HG03460 (cell line): ENCODE measurements at regions not wholly inside any gene's neighbourhood (a gene's known extent, or its start where the extent isn't known, plus 50 kb on each side); places are given as distances from the start of the nearest gene placed in this dataset.

ENCODE experiments used
- ATAC-seq: cut with Tn5 transposase; IDR thresholded peaks from one replicate; pipeline ENCODE4 v1.9.1; 2021; ENCODE audit not compliant: unreplicated experiment

DNA sequence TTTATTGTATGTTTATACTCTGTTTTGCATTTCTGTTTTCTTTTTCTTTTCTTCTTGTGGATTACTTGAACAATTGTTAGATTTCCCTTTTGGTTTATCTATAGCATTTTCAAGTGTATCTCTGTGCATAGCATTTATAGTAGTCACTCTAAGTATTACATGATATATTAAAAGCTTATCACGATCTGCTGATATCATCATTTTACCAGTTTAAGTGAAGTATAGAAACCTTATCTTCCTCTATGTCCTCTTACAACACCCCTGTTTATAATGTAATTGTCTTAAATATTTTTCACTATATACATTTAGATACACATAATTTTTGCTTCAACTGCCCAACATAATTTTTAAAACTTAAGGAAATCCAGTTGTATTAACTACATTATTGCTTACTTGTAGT is 513.9 kb upstream of the CELF2 start:
- ATAC-seq: no peak

DNA sequence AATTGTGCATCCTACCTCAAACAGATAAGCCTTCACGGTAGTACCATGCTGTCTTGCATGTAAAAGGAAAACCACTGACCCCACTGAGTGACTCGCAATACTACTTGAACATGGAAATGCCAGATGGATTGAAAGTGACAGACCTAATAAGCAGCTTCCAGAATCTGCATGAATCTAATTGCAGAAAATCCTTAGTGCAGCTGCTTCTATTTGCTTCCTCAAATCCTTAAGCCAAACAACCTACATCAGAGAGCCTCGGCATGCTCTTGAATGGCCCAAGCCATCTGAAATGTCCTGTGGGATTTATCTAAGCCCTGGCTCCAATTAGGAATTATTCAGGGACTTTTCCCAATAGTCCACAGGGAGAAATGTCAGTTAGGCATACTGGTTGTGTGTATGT is 509.5 kb upstream of the CELF2 start:
- no peak for ATAC-seq

DNA sequence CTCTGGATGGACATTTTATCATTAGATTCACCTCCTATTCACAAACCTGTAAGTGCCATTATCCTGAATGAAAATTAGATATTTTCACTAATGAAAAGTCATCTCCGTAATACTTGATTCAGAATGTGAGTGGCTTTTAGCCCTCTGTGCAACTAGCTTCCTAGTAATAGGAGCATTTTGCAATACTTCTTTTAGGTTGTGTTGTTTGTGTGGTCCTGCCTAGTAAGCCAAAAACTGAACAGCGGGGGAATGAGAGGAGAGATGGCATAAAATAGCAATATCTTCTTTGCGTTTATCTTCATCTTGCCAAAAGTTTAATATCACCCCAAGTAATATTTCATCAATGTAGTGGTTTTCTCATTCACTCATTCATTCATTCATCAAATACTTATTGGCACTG is 507.5 kb upstream of the CELF2 start:
- ATAC-seq: no peak

DNA sequence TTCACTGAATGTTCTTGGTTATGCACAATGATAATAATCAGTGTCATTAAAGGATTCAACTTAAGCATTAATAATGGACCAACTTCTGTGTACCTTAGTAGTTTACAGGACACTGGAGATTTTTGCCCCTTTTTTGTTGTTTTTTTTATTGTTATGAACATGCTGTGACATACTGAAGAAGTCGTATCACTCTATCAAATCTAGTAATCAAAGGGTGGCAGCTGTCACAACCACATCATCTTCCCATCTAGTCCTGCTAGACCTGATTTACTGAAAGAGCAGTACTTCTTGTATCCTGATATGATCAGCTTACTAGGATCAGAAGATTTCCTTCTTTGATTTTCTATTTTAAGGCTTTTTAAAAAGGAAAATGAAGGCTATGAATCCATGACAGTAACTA is 504.6 kb upstream of the CELF2 start:
- no peak for ATAC-seq

DNA sequence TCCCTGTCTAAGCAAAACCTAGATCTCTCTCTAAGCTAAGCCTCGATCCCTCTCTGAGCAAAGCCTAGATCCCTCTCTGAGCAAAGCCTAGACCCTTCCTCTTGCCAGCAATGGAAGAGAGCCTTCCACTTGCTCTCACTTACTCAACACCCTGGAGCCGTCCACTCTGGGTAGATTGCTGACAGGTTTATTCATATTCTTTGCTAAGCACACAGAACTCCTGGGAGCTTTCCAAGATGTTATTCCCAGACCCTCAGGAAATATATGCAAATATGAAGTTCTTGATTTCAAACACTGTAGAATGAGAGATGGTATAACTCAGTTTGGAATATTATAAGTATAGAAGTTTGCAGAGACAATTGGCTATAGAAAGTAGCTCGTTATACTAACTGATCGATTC is 503.8 kb upstream of the CELF2 start:
- ATAC-seq: no peak

DNA sequence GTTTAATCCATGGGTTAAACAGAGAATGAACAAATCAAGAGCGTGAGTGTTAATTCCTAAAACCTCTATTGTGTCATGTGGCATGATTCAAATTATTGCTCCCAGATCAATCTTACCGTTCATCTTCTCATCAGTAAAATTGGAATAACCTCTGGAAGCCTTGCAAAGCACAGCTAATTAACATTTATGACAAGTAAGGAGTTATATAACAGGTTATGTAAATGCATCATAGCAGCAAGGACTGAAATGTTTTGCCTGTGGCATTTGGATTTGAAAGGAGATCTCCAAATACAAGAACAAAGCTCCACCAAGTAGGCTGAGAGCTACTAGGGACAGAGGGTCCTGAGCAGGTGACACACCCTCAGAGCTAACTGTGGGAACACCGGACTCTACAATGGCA is 502.9 kb upstream of the CELF2 start:
- no peak for ATAC-seq

DNA sequence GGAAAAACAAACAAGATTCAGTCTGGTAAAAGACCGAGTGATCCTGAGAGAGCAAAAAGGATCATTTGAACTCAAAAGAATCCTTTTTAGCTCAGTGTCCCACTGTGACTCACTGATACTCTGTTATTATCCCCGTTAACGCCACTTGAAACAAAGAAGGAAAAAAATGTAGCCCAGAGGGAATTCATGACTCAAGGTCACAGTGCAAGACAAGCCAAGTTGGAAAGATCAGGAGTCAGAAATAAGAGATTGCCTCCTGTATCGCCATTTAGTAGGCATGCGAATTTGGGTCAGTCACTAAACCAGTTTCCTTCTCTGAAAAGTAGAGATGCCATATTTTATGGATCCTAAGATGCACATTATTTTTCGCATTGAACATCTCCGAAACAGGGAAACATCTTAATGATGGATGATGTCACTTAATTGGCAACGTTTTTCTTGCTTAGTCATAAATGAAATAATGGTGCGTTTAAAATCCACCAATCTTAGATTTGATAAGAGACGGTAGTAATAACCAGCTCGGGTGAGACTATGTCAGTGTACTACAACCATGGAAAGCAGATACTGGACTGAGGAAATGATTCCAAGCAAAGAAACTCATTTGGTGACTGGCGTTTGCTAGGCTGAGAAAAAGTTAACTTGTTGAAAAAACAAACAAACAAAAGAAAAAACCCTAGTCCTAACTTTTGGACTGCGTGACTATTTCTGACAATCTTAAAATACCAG is 502.0 kb upstream of the CELF2 start:
- no peak for ATAC-seq

DNA sequence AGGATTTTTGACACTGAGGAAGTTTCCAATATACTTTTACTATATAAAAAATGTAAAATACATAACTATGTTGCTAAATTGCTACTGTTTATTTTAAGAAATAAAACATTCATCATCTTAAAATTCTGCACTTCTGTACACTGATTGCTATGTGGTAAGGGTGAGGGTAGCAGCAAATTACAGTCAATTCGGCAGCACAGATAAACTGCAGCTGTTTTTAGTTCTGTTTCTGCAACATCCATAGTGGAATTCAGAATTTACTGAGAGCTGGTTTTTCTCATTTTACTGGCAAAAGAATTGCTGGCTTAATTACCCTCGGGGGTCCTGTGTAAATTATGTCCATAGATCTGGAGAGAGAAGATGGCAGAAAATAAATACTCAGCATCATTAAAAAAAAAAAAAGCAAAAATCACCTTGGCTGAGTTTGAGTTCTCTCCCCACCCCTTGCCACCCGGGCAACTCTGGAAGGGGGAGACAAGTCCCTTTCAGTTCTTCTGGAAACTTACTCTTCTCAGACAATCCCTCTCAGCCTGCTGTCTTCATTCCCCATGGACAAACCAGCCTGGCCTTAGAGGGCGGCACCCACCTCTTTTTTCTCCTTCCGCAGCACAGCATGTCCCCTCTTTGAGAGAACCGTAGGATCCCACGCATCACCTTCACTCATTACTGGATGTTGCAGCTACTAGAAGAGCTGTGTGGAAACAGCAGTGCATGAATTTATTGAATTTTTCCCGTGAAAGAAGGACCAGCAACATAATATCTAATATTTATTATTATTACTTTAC is 501.1 kb upstream of the CELF2 start:
- ATAC-seq: no peak

DNA sequence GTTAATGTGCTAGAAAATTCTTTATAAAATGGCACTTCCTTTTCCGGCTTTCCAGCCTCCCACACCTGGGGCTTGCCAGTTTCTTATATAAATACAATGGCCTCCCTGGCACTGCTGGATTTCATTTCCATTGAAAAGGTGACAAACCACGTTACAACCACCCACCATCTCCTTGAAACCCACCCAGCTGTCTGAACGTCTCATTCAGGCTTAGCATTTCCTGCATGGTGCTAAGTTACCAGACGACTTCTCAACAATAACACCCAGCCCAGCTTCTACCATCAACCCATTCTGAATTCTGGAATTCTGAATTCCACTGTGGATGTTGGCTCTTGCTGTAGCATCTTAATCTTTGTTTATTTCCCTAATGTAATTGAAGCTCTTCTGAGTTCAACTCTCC is 499.8 kb upstream of the CELF2 start:
- ATAC-seq: no peak

DNA sequence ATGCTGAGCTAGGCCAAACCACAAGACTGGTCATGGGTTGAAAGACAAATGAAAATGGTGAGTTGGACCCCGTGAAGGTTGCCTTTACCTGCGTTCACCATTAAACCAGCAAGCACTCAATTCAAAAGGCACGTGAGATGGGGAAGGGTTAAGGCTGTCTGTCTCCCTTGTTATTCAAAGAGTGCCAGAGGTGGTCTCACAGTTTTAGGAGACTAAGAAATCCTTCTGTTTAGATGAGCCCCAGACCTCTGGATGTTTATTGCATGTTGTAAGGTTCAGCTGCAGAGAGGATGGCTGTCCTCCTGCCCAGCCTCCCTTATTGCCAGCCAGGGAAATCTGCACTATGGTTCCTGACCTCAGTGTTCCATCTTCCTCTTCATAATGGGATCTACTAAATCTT is 498.0 kb upstream of the CELF2 start:
- ATAC-seq: no peak

DNA sequence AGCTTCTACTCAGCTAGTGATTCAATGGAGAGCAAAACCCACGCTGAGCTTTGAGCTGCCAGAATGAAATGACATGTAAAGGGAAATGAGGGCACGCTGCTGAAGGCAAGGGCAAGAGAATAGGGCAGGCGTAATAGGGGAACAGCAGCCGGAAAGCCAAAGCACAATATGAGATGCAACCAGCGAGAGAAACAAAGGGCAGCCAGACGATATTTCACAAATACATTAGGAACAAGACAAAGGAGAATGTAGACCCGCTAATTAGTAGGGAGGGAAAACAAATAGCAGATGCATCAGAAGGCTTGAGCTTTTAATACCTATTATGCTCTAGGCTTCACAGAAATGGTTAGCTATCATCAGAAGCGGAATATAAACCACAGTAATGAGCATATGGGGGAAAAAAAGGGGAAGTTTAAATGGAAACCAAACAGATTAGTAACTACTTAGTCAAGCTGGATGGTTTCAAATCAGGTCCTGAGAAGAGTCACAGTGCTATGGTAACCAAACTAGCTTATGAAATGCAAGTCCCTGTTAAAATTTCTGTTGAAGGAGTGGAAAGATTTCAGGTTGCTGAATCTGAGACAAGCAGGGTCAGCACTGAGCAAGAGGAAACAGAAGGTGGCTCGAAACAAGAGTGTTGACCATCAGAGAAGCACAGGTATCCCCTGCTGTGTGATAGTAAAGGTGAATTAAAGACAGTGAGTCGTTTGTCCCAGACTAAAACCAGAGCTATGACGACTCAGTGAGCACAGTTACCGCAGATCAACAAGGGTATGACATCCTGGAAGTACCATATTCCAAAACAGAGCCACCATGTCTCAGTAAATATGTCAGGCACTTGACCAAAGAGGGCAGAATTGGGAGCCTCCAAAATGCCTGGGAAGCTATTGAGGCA is 496.9 kb upstream of the CELF2 start:
- peak; percentile 89 for ATAC-seq

DNA sequence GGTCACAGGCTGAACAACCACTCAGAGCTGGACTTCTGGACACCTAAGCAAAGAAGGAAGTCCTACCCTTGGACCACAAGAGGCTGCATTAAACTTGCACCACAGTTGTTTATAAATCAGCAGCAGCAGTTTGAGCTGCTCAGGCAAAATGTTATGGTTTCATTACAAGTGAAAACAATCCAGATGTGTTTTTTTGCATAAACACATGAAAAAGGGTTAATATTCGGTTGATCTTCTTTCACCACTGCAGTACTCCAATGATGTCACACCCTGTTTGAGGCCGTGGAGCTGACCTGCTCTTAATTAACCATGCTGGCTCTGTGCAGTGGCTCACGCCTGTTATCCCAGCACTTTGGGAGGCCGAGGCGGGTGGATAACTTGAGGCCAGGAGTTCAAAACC is 490.8 kb upstream of the CELF2 start:
- no peak for ATAC-seq

DNA sequence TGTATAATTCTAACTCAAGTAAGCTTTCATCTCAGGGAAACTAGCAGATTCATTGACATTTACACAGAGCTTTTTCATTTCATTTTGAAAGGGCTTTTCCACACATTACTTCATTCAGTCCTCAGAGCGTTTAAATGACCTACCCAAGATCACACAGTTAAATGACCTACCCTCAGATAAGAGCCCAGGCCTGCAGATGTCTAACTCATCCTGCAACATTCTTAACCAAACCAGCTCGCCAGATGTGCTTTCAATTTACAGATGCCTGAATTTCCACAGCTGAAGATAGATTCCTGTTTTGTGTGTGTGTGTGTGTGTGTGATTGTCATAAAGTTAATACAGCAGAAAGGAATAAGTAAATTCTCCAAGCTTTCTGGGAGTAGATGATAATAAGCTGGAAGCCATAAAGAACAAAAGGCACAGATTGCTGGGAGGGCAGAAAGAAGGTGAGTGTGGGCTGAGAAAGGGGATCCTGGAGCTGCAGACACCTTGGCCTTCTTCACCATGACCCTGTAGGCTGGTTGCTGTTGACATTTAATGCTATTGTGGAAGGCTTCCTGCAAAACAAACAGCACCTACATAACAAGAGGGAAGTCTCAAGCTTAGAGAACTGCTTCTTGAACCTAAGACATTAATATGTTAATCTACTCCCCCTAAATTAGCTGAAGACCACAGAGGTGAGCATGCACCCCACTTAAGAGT is 489.7 kb upstream of the CELF2 start:
- no peak for ATAC-seq

DNA sequence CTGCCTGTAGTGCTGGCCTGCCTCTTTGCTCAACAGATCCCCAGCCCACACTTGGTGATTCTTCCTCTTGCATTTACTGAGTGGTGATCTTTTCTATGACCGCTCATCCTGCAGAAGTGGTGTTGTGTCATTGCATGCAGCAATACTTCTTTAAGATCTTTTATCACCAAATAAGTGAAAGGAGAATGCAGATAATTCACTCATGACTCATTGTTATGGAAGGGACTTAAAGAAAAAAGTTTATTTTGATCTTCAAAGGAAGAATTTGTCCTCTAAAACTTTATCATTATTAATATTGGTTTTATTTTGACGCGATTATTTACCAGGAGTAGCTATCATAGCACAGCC is 489.1 kb upstream of the CELF2 start:
- ATAC-seq: no peak

DNA sequence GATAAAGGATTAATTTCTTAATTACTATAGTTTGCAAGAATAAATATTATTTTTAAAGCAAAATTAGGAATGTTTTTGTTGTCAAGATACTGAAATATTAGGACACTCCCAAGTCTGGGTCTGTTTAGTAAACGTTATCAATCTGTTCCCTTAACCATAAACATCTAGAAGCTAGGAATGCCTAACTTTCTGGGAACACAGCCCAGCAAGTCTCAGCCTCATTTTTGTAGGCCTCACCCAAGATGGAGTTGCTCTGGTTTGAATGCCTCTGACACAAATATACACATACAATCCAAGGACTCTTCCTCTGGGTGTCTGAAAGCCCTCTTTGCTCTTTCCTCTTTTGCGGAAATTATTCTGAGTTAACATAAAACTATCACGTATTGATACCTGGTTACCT is 487.4 kb upstream of the CELF2 start:
- no peak for ATAC-seq

DNA sequence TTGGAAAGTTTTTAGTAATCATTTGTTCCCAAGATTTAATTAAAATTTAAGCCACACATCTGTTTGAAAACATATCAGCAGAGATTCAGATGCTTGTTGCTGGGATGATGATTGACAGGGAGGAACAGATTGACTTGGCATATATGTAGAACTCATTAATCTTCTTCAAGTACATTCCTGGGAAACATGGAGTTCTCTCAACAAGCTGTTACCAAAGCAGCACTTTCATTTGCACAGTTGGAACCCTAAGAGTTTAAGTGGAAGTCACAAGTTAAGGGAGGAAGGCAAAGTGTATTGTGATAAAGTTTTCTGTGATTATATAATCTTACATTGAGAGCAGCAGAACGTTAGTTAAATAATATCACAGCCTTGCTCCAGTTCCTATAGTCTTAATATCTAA is 485.4 kb upstream of the CELF2 start:
- ATAC-seq: no peak

DNA sequence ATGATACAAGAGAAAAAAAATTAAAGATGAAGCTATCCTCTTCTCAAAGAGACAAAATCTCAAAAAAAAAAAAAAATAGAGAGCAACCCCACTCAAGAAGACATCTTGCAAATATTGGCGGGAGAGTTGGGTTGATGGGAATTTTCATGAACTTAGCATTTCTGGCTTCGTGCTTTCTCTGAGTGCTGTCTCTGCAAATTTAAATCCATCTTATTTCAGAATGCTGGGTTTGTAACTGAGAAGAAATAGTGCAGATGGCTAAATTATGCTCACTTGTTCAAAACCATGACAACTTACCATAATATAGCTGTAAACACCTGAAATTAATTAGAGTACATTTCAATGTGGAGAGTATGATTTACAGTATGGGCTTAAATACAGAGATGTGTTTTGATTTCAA is 484.8 kb upstream of the CELF2 start:
- ATAC-seq: no peak

DNA sequence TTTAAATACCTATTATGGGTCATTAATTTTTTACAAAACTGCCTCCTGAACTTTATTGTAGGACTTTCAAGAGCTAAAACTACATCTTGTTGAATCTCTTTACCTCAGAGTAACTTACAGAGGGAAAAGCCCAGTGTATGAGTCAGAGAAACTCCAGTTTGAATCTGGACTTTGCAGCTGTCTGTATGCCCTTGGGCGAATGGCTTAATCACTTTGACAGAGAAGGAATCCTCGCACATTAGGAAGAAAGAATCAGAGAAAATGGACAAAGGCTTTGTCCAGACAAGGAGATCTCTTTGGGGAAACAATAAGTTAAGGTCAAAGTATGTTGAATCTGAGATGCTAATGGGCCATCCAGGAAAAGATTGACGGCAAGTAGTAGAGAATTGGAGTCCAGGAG is 484.2 kb upstream of the CELF2 start:
- ATAC-seq: no peak

DNA sequence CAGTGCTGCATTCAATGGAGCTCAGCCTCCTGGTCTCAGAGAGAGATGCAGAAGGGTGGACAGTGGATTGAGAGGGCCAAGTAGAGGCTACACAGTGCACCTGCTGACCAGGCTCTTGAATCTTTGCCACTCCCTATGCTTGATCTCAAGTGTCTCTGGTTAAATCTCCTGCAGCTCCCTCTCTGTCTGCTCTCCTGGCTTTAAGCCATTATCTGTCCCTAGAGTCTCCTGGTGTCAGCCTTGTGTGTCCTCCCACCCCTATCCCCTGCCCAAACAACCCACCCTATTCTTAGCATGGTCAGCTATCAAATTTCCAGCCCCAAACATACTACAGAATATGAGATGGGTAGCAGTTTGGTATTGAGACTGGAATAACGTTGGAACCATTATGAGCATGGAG is 479.3 kb upstream of the CELF2 start:
- no peak for ATAC-seq

DNA sequence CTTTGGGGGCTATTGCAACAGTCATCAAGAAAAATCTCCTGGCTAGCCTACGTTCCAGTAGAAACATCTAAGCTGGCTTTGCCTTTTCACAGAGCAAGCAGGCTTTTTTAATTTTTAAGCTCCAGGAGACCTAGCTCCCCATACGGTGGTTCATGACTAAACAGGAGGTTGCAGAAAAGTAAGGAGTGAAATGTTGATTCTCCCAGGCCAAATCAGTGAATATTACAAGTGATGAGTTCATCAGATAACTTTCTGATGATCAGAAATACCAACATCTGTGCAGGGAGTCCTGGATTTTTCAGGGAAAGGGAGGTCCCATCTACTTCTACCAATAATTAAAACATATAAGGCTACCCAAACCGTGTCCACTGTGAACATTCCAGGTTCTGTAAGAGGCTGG is 477.3 kb upstream of the CELF2 start:
- no peak for ATAC-seq

DNA sequence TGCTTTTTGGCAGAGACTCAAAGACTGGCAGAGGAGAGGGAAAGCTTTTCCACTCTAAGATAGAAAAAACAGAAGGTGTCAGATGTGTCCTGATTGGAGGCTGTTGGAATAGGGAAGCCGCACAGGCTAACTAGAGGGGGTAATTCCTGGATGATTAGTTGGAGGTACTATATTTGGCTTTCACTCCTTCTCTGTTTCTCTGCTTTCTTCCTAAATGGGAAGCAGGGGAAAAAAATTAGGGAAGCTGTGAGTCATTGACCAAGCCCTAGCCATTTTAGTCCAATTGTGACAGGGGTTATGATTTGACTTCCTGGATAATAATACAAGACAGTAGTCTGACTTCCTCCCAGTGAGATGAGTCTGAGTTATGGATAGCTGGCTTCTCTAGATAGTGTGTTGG is 475.2 kb upstream of the CELF2 start:
- ATAC-seq: no peak
